Sciatic nerve (tissue), 2 donors: ENCODE measurements at regions not wholly inside any gene's neighbourhood (a gene's known extent, or its start where the extent isn't known, plus 50 kb on each side); places are given as distances from the start of the nearest gene placed in this dataset.
"Not testable (repeated sequence)": the region's sequence is repeated elsewhere in the genome, so short reads cannot be mapped to it uniquely, and the experiment has no call there.

Source experiments
- ATAC-seq: fragments of 200-7000 bp; cut with Tn5 transposase; one replicate; pipeline ENCODE4 v1.9.1; 2020; ENCODE audit warnings: mild to moderate bottlenecking, moderate library complexity
- DNase-seq: peaks from one replicate; pipeline ENCODE4 v3.0.0-alpha.2; 2020; ENCODE audit warnings: low spot score
- intact Hi-C: fragments of 100-400 bp; cut with DNase I; formaldehyde crosslinking; loops from one replicate; pipeline ENCODE4 v1.14.2; 2022
- donor health status: DM: no; HTN: no; CAD: no.
- donor health status: DM: no; HTN: no; CAD: no.

GRCh38 chr12:131461096-131461495 is 249.8 kb upstream of the SFSWAP start:
- DNase-seq (no peak), ATAC-seq (no peak)
- intact Hi-C loops, result no loop called here

- intact Hi-C loops, result no loop called here
- ATAC-seq, result no peak
Measured at GRCh38 chr12:131463174-131463573, 247.7 kb upstream of the SFSWAP start.

GRCh38 chr12:131464081-131464480 is 246.8 kb upstream of the SFSWAP start:
- no peak for DNase-seq
- intact Hi-C loops, result no loop called here
- ATAC-seq, result no peak

More at GRCh38 chr12:131463174-131463573, 247.7 kb upstream of the SFSWAP start:
- DNase-seq, result no peak

GRCh38 chr12:131466306-131466705 is 244.6 kb upstream of the SFSWAP start:
- ATAC-seq, result no peak
- DNase-seq, result no peak
- intact Hi-C loops, result no loop called here

- no peak for ATAC-seq
- DNase-seq, result no peak
- intact Hi-C loops, result no loop called here
Measured at GRCh38 chr12:131466932-131467331, 244.0 kb upstream of the SFSWAP start.

GRCh38 chr12:131468206-131468605 is 242.7 kb upstream of the SFSWAP start:
- intact Hi-C loops, result no loop called here
- ATAC-seq (no peak), DNase-seq (no peak)

- DNase-seq, ATAC-seq, intact Hi-C loops: not testable (repeated sequence)
Measured at GRCh38 chr12:131469945-131470344, 240.9 kb upstream of the SFSWAP start.

- ATAC-seq, result no peak
- no peak for DNase-seq
- intact Hi-C loops, result no loop called here
Measured at GRCh38 chr12:131471271-131471905, 239.5 kb upstream of the SFSWAP start.

GRCh38 chr12:131471946-131472732 is 238.8 kb upstream of the SFSWAP start:
- DNase-seq (no peak), ATAC-seq (no peak)
- intact Hi-C loops, result no loop called here

GRCh38 chr12:131473261-131473660 is 237.6 kb upstream of the SFSWAP start:
- intact Hi-C loops, result no loop called here
- ATAC-seq, result no peak
- no peak for DNase-seq

- intact Hi-C loops, result no loop called here
- no peak for ATAC-seq
- no peak for DNase-seq
Measured at GRCh38 chr12:131473741-131474709, 236.9 kb upstream of the SFSWAP start.

GRCh38 chr12:131475012-131475411 is 235.9 kb upstream of the SFSWAP start:
- intact Hi-C loops, result not testable (repeated sequence)
- peak; percentile 62 for ATAC-seq

GRCh38 chr12:131477613-131478012 is 233.3 kb upstream of the SFSWAP start:
- no peak for ATAC-seq
- intact Hi-C loops, result no loop called here
- DNase-seq, result no peak

More at GRCh38 chr12:131475012-131475411, 235.9 kb upstream of the SFSWAP start:
- not testable (repeated sequence) for DNase-seq

- intact Hi-C loops, result no loop called here
- no peak for ATAC-seq
- DNase-seq, result no peak
Measured at GRCh38 chr12:131478468-131478867, 232.4 kb upstream of the SFSWAP start.

- no peak for DNase-seq
- ATAC-seq, result no peak
- intact Hi-C loops, result no loop called here
Measured at GRCh38 chr12:131482199-131482598, 228.7 kb upstream of the SFSWAP start.

GRCh38 chr12:131482686-131483085 is 228.2 kb upstream of the SFSWAP start:
- intact Hi-C loops, result no loop called here

GRCh38 chr12:131486451-131487230 is 224.2 kb upstream of the SFSWAP start:
- DNase-seq (no peak), ATAC-seq (no peak)
- intact Hi-C loops, result no loop called here

More at GRCh38 chr12:131482686-131483085, 228.2 kb upstream of the SFSWAP start:
- no peak for ATAC-seq
- no peak for DNase-seq

GRCh38 chr12:131487388-131488124 is 223.3 kb upstream of the SFSWAP start:
- ATAC-seq, result peak; percentile 90
- no peak for DNase-seq
- intact Hi-C loops, result no loop called here
